ENCODE measurements at regions not wholly inside any gene's neighbourhood (a gene's known extent, or its start where the extent isn't known, plus 50 kb on each side); places are given as distances from the start of the nearest gene placed in this dataset.

DNA sequence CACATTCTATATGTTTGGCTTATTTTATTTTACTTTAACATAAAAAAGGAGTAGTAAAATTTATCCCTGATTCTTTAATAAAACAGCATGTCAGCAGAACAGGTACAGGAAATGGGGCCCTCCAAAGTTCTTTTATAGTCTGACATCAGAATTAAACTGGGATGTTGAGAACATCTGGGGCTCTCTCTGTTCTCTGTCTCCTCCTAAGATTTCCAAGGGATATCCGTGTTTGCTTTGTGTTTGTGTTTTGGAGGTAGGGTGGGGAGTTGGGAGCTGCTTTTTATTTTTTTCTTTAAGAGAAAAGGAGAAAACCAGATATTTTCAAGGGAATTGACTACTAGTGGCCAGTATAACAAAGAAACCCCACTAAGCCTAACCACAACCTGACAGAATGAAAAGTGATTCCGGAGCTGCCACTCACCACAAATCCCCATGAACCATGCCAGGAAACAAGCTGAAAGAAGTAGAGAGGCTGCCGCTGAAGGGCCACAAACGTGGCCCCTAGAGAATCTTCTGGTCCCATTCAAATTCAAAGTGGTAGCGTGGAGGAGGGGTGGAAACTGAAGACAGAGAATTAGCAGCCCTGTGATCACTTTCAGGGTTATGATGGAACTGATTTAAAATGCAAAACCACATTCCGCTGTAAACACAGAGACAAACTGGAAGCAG is 369.6 kb upstream of the ADGRL2 start:
- DNase-seq, result no peak

DNA sequence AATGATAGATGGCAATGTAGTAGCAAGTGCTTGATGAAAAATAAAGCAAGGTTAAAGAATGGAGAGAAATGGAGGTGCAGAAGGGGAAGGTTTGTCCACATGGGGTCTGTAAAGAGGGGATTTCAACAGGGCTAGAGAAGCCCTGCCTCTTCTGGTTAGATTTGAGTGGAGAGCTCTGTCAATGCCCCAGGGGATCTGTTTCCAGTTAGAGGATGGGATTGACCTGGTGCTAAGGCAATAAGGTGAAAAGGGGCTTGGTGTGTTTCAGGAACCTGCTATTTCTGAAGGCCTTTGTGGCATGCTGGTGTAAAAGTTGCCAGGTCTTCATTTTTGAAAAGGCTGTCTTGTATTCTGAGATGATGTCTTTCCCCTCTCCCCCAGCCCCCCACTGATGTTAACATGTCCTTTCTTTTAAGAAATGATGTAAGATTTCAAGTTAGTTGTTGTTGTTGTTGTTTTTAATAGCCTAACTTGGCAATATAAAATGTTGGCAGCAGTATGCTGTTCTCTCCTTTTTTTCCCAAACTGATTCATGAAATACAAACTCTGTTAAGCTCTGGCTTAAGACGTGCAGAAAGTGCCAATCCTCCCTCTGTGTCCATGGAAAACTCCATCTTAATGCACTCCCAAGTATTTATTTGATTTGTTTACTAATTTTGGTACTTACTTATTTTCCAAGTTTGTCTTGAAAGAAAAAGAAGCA is 370.3 kb upstream of the ADGRL2 start:
- DNase-seq, result no peak

- no peak for DNase-seq
Observed at GRCh38 chr1:81428998-81429397, 371.7 kb upstream of the ADGRL2 start.

GRCh38 chr1:81424816-81425215 is 375.9 kb upstream of the ADGRL2 start:
- DNase-seq, result no peak

- peak; percentile 8 for DNase-seq
Observed at GRCh38 chr1:81424061-81424460, 376.7 kb upstream of the ADGRL2 start.

DNA sequence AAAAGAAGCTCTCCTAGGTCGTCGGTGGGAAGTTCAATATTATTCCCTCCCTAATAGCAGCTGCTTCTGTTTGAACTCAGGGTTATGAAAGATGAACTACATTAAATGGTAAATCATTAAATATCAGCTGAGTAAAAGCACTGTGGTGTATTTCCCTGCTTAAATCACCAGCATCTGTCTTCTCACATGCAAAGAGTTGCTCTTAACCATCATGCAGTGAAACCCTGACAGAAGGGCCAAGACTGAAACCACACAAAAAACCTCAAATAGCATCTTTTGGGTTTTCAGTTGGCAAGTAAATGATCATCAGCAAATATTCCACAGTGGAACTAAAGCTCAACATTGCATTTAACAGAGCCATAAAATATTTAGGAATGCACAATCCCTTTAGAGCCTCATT is 380.0 kb upstream of the ADGRL2 start:
- no peak for DNase-seq

DNA sequence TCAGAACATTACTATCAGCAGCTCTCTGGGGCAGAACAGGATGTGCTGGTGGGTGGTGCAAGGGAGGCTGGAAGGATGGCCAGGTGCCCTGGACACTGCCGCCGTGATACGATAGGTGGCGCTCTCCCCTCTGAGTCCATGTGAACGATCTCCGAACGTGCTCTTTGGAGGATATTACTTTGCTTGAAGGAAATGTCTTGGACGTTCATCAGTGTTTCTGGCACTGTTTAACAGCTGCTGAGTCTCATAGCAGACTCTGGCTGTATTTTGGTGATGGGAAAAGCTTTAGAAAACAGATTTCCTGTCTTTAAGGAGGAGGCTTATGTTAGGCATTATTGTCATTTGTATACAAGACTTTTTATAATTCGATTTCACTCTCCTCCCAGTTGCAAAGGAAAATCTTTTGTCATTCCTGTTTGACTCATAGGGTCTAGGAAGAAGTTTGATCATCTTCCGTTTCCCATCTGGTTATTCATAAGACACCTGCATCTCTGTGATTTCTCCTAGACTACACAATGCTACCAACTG is 386.2 kb upstream of the ADGRL2 start:
- DNase-seq, result peak; percentile 58

GRCh38 chr1:81412954-81413353 is 387.8 kb upstream of the ADGRL2 start:
- DNase-seq, result no peak

GRCh38 chr1:81410941-81411340 is 389.8 kb upstream of the ADGRL2 start:
- DNase-seq, result no peak

GRCh38 chr1:81410351-81410750 is 390.4 kb upstream of the ADGRL2 start:
- DNase-seq, result no peak

- DNase-seq, result no peak
Observed at GRCh38 chr1:81409780-81410274, 390.9 kb upstream of the ADGRL2 start.

DNA sequence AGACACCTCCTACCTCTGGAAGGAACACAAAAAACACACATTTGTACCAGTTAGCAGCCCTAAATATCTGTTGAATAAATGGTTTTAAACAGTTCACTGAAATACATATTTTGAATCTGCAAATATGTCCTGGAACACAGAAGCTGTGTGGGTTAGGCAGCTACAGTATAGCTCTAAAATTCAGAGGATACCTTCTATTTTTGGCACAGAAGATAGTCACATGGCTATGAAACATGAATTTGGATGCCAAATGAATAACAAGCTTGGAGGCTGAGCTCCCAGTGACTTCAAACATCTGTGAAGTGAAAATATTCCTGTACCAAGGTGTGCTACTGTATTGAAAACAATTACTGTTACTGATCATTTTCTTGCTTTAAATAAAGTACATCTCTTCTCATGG is 391.5 kb upstream of the ADGRL2 start:
- no peak for DNase-seq

GRCh38 chr1:81408419-81408818 is 392.3 kb upstream of the ADGRL2 start:
- DNase-seq, result no peak

DNA sequence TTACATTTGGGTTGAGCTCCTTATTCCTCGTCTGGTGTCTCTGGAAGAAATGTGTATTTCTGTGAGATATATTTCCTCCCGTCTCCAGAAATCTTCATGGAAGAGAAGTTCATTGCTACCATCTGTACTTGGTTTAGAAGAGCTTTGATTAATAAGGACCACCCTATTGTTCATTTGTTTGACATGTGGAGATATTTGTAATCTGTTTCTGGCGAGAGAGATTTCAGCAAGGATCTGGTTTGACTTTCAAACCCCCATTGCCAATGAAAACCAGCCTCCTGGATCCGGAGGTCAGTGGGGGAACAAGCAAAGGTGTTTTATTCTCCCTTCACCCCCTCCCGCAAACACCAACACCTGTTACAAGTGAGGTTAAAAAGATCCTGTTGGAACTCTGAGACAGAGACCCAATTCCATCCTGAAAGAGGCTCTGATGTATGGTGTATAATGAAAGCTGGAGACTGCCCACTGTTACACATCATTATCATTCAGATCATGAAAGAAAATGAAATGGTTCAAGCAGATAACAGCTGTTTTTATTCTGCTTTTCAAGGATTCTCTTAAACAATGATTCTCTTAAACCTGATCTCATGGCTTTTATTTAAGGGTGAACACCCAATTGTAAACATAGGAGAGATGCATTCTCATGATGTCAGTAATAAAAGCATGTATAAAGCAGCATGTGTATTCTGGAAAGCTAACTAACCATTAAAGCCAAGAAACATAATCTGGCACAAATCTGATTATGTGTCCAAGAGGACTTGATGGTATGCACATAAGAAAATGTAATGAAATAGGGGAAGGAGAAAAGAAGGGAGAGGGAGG is 393.5 kb upstream of the ADGRL2 start:
- peak; percentile 38 for DNase-seq

GRCh38 chr1:81406292-81406999 is 394.3 kb upstream of the ADGRL2 start:
- no peak for DNase-seq

DNA sequence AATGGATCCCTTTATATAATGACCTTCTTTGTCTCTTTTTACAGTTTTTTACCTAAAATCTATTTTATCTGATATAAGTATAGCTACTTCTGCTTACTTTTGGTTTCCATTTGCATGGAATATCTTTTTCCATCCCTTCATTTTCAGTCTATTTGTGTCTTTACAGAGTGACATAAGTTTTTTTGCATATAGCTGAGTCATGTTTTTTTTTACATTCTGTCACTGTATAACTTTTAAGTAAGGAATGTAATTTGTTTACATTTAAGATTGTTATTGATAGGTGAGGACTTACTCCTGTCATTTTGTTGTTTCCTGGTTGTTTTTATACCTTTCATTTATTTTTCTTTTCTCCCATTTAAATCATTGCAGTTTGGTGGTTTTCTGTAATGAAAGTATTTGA is 402.7 kb upstream of the ADGRL2 start:
- no peak for DNase-seq

DNA sequence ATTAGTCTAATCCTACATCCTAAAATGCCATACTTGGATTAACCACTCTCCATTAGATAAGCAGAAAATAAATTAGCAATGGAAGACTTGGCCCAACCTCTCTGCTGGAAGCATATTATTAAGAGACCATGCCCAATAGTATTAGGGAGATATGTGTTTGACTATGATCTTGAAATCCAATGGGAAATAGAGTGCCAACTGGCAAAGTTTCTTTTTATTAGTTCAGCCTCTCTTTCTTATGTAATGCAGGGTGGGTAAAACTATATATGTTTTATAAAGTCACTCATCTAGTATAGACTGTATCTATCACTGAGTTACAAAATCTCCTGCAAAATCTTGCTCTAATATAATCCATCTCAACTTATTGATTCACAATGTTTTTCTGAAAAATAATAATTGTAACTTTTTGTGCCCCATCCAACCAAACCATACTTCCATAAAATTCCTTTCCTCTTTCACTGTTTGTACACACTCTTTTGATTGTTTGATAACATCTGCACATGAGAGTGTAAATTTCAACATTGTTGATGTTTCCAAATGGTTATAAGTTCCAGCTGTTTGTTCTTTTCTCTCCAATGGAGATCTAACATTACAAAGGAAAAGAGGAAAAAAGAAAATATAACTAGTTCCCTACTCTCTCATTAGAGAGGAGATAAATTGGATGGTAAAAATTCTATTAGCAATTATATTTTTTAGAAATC is 408.1 kb upstream of the ADGRL2 start:
- no peak for DNase-seq

DNA sequence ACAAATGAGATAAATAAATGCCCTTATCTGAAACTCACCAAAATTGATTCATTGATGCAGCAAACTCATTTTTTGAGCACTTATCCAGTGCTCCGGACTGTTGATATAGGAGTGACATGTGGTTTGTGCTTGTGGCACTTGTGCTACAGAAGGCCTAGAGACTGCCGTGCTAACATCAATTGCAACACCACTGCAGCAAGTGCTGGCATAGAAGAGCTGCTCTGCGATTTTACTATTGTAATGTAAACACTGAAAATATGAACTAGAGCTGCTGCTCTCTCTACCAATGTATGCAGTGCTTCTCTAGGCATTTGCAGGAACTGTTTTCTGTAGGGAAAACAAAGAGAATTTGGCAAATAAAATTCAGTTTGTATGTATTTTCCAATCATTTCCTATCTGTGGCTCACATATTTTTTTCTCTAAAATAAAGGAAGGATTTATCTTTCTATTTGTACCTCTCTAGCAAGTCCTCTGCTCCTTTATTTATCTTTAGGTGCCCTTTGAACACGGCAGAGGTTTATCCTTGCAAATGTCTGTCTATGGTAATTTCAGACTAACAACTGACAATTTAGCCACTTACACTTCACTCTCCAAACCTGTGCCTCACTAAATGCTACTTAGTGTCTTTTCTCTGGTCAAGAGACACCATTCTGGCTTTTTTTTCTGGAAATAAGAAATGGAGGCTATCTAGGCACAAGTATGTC is 409.5 kb upstream of the ADGRL2 start:
- no peak for DNase-seq

DNA sequence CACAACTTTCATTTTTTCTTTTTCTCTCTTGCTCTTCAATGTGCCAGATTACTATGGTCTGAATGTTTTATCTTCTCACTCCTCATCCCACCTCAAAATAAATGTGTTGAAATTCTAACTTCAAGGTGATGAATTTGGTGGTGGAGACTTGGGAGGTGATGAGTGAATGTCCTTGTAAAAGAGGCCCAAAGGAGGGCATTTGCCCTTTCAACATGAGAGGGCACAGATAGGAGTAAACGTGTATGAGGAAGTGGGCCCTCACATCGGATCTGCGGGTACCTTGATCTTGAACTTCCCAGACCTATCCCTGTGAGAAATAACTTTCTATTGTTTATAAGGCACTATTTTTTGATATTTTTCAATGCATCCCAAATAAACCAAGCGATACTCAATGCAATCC is 412.3 kb upstream of the ADGRL2 start:
- DNase-seq, result no peak

DNA sequence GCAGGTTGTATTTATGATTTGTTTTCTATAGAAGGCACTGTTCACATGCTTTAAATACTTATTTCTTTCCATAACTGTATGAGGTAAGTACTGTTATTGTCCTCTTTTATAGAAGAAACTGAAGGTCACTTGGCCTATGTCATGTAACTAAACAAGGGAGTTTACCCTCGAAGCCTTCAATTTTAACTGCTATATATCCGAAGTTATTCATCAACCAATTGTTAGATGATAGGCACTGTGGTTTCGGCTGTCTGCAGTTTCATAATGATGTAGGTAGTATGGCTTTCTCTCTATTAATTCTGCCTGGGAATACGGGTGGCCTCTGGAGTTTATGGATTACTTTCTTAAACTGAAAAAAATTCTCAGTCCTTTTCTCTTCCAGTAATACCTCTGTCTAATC is 413.3 kb upstream of the ADGRL2 start:
- DNase-seq, result no peak

- DNase-seq, result no peak
Observed at GRCh38 chr1:81382561-81382960, 418.2 kb upstream of the ADGRL2 start.

GRCh38 chr1:81381881-81382280 is 418.9 kb upstream of the ADGRL2 start:
- no peak for DNase-seq
